CD4-positive, alpha-beta T cell (primary cell): ENCODE measurements at regions not wholly inside any gene's neighbourhood (a gene's known extent, or its start where the extent isn't known, plus 50 kb on each side); places are given as distances from the start of the nearest gene placed in this dataset.

Experiments used
- ATAC-seq: fragments of 200-7000 bp; cut with Tn5 transposase; one replicate; pipeline ENCODE4 v1.10.0; 2022; ENCODE audit warnings: mild to moderate bottlenecking; ENCODE audit not compliant: poor library complexity
- CTCF ChIA-PET: fragments of 350-600 bp; sonication (Branson Sonifier 250); formaldehyde crosslinking; loops from one replicate; lab custom pipeline; 2021; ENCODE audit warnings: antibody characterized with exemption, inconsistent platforms; lab: Charles Lee
- POLR2A ChIA-PET: fragments of 350-600 bp; sonication (Branson Sonifier 250); formaldehyde crosslinking; loops from one replicate; lab custom pipeline; 2021; ENCODE audit warnings: antibody characterized with exemption, inconsistent platforms; lab: Charles Lee
- DNase-seq, 14 experiments: peaks; one replicate each; pipeline ENCODE4 v3.0.0-alpha.2; 2013 to 2020; ENCODE audit warnings: mixed read lengths in 2 of 14
- H3K27ac ChIP-seq, 2 donors: one replicate each; pipeline versions ENCODE4 v1.5.1 to v1.7.0; 2013; ENCODE audit warnings: low read length in 2 of 2, low read depth in 1 of 2, mild to moderate bottlenecking in 1 of 2
- H3K27me3 ChIP-seq, 2 experiments: 1 replicate in 1 of 2; 2 replicates in 1 of 2; pipeline versions ENCODE4 v1.6.1 to v1.7.0; 2013; ENCODE audit warnings: low read length in 2 of 2, control low read depth in 1 of 2, mild to moderate bottlenecking in 1 of 2, moderate library complexity in 1 of 2; ENCODE audit not compliant: insufficient read depth in 2 of 2, control insufficient read depth in 1 of 2
- H3K36me3 ChIP-seq: one replicate; pipeline ENCODE4 v1.6.1; 2013; ENCODE audit warnings: low read length, control low read depth; ENCODE audit not compliant: insufficient read depth
- H3K4me1 ChIP-seq: one replicate; pipeline ENCODE4 v1.6.1; 2013; ENCODE audit warnings: low read length, control low read depth; ENCODE audit not compliant: insufficient read depth
- H3K4me3 ChIP-seq: one replicate; pipeline ENCODE4 v1.5.1; 2013; ENCODE audit warnings: mild to moderate bottlenecking, low read length, moderate library complexity
- H3K9me3 ChIP-seq, 2 experiments: 1 replicate in 1 of 2; 2 replicates in 1 of 2; pipeline versions ENCODE4 v1.6.1 to v1.7.0; 2013; ENCODE audit warnings: low read length in 2 of 2, mild to moderate bottlenecking in 2 of 2, control low read depth in 1 of 2, moderate library complexity in 1 of 2; ENCODE audit not compliant: control insufficient read depth in 1 of 2, insufficient read depth in 1 of 2
- H3K27ac Mint-ChIP-seq: one replicate; pipeline ENCODE4 v1.8.0; 2020; ENCODE audit warnings: mixed read lengths
- H3K27me3 Mint-ChIP-seq: one replicate; pipeline ENCODE4 v1.8.0; 2021; ENCODE audit warnings: mixed read lengths
- H3K36me3 Mint-ChIP-seq: one replicate; pipeline ENCODE4 v1.8.0; 2021; ENCODE audit warnings: low read depth, mixed read lengths
- H3K4me1 Mint-ChIP-seq: one replicate; pipeline ENCODE4 v1.8.0; 2021; ENCODE audit warnings: low read depth, mixed read lengths
- H3K4me3 Mint-ChIP-seq: one replicate; pipeline ENCODE4 v1.8.0; 2020; ENCODE audit warnings: mild to moderate bottlenecking, mixed read lengths
- H3K9me3 Mint-ChIP-seq: one replicate; pipeline ENCODE4 v1.8.0; 2020; ENCODE audit warnings: mixed read lengths
- CTCF ChIP-seq: fragments of 200-600 bp; IDR thresholded peaks from one replicate; pipeline ENCODE4 v1.8.0; 2022; ENCODE audit warnings: antibody characterized with exemption, mild to moderate bottlenecking
- intact Hi-C, 2 experiments: fragments of 100-400 bp; cut with DNase I in 1 of 2; cut with micrococcal nuclease in 1 of 2; formaldehyde crosslinking; loops; one replicate each; pipeline versions ENCODE4 v1.15.1 to v1.9.0; 2023 to 2025; cut with DNase I, micrococcal nuclease

GRCh38 chr21:26307640-26308039 is 137.1 kb upstream of the APP start:
- Mint-ChIP-seq H3K4me3 (no peak overlapping the region), H3K9me3 (peaks cover 6% of the 10 kb centered on the region), H3K27ac (no peak overlapping the region), H3K36me3 (no peaks in the 10 kb centered on the region), H3K4me1 (no peaks in the 10 kb centered on the region), H3K27me3 (peaks cover 11% of the 10 kb centered on the region)
- H3K27me3 ChIP-seq: peaks cover 0 to 4% of the 10 kb centered on the region in 2 experiments
- no peaks in the 10 kb centered on the region for H3K4me1 ChIP-seq
- no peak overlapping the region for H3K4me3 ChIP-seq
- no peak for ATAC-seq
- no peaks in the 10 kb centered on the region for H3K36me3 ChIP-seq
- H3K9me3 ChIP-seq: peaks cover 0 to 5% of the 10 kb centered on the region in 2 experiments
- ChIA-PET CTCF (no interaction called here), POLR2A (no interaction called here)
- no peak for TF ChIP-seq CTCF
- intact Hi-C loops: no loop called here
- H3K27ac ChIP-seq: no peak overlapping the region
- DNase-seq: no peak

- no peak for DNase-seq
- Mint-ChIP-seq H3K36me3 (no peaks in the 10 kb centered on the region), H3K27me3 (peaks cover 4% of the 10 kb centered on the region), H3K4me3 (no peak overlapping the region), H3K27ac (no peak overlapping the region), H3K9me3 (peaks cover 13% of the 10 kb centered on the region), H3K4me1 (no peaks in the 10 kb centered on the region)
- no peaks in the 10 kb centered on the region for H3K27me3 ChIP-seq
- intact Hi-C loops: no loop called here
- H3K4me1 ChIP-seq: no peaks in the 10 kb centered on the region
- TF ChIP-seq CTCF: no peak
- H3K9me3 ChIP-seq: peaks cover 5 to 7% of the 10 kb centered on the region in 2 experiments
- ChIA-PET CTCF (no interaction called here), POLR2A (no interaction called here)
- H3K4me3 ChIP-seq: no peak overlapping the region
- ATAC-seq: no peak
- H3K36me3 ChIP-seq: no peaks in the 10 kb centered on the region
- no peak overlapping the region for H3K27ac ChIP-seq
These were observed 127.3 kb upstream of the APP start for GRCh38 chr21:26297851-26298250.

- Histone ChIP-seq H3K4me1 (no peaks in the 10 kb centered on the region), H3K9me3 (peaks cover 5 to 7% of the 10 kb centered on the region in 2 experiments), H3K4me3 (no peak overlapping the region), H3K27ac (no peak overlapping the region), H3K36me3 (no peaks in the 10 kb centered on the region), H3K27me3 (no peaks in the 10 kb centered on the region)
- DNase-seq (no peak), ATAC-seq (no peak)
- H3K9me3 Mint-ChIP-seq: peaks cover 8% of the 10 kb centered on the region
- POLR2A ChIA-PET: no interaction called here
- no peak for TF ChIP-seq CTCF
- CTCF ChIA-PET: no interaction called here
- intact Hi-C loops: no loop called here
- no peak overlapping the region for H3K4me3 Mint-ChIP-seq
- H3K4me1 Mint-ChIP-seq: no peaks in the 10 kb centered on the region
- H3K27ac Mint-ChIP-seq: no peak overlapping the region
- no peaks in the 10 kb centered on the region for H3K36me3 Mint-ChIP-seq
- H3K27me3 Mint-ChIP-seq: no peaks in the 10 kb centered on the region
These were observed 122.8 kb upstream of the APP start for GRCh38 chr21:26293141-26293946.
